A673 (cell line): ENCODE measurements at regions not wholly inside any gene's neighbourhood (a gene's known extent, or its start where the extent isn't known, plus 50 kb on each side); places are given as distances from the start of the nearest gene placed in this dataset.

Source experiments
- EZH2 ChIP-seq: fragments of 200-600 bp; sonication (generic); IDR thresholded peaks from 2 replicates; pipeline ENCODE4 v1.6.1; 2017; ENCODE audit warnings: borderline replicate concordance, low read depth, mild to moderate bottlenecking, mixed read lengths, antibody characterized with exemption, low read length; ENCODE audit not compliant: poor library complexity, severe bottlenecking
- TF ChIP-seq, protein P1 (sequence below): fragments of 300-800, 200-600 bp; sonication (generic); conservative IDR thresholded peaks from 2 replicates; pipeline ENCODE4 v1.5.1; 2017; ENCODE audit warnings: low read depth, mild to moderate bottlenecking, antibody characterized with exemption, low read length, moderate library complexity, mixed read lengths

- TF ChIP-seq, protein P1, sequence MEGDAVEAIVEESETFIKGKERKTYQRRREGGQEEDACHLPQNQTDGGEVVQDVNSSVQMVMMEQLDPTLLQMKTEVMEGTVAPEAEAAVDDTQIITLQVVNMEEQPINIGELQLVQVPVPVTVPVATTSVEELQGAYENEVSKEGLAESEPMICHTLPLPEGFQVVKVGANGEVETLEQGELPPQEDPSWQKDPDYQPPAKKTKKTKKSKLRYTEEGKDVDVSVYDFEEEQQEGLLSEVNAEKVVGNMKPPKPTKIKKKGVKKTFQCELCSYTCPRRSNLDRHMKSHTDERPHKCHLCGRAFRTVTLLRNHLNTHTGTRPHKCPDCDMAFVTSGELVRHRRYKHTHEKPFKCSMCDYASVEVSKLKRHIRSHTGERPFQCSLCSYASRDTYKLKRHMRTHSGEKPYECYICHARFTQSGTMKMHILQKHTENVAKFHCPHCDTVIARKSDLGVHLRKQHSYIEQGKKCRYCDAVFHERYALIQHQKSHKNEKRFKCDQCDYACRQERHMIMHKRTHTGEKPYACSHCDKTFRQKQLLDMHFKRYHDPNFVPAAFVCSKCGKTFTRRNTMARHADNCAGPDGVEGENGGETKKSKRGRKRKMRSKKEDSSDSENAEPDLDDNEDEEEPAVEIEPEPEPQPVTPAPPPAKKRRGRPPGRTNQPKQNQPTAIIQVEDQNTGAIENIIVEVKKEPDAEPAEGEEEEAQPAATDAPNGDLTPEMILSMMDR = no peak
- TF ChIP-seq EZH2 = no peak
These were observed 153.9 kb upstream of the MEF2C start for GRCh38 chr5:89036704-89037489.
